22Rv1 (cell line): ENCODE measurements at regions not wholly inside any gene's neighbourhood (a gene's known extent, or its start where the extent isn't known, plus 50 kb on each side); places are given as distances from the start of the nearest gene placed in this dataset.

Experiments used
- H3K27ac ChIP-seq: fragments of 450-650 bp; 2 replicates; pipeline ENCODE4 v1.5.1; 2017
- ZFX ChIP-seq: fragments of 450-650 bp; IDR thresholded peaks from 2 replicates; pipeline ENCODE4 v1.6.1; 2017; ENCODE audit warnings: antibody characterized with exemption, borderline replicate concordance
- TF ChIP-seq, protein P1 (sequence below): fragments of 450-650 bp; IDR thresholded peaks from 2 replicates; pipeline ENCODE4 v1.5.1; 2017; ENCODE audit warnings: mild to moderate bottlenecking

DNA sequence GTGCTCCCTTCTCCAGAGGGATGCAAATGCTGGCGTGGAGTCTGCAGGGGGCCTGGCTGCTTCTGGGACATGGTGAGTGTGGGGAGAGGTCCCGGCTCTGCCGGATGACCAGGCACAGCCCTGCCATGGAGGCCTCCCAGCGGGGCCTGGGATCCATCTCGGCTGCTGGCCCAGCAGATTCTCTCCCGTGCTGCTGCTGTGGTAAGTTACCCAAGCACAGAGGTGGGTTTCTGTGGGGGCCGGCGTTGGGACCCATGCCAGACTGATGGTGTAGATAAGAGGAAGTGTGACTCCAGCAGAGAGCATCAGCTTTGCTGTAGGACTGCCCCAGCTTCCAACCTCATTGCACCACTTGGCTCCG, 147.5 kb upstream of the B3GAT1 start:
- no peak overlapping the region for H3K27ac ChIP-seq
- TF ChIP-seq, protein P1, sequence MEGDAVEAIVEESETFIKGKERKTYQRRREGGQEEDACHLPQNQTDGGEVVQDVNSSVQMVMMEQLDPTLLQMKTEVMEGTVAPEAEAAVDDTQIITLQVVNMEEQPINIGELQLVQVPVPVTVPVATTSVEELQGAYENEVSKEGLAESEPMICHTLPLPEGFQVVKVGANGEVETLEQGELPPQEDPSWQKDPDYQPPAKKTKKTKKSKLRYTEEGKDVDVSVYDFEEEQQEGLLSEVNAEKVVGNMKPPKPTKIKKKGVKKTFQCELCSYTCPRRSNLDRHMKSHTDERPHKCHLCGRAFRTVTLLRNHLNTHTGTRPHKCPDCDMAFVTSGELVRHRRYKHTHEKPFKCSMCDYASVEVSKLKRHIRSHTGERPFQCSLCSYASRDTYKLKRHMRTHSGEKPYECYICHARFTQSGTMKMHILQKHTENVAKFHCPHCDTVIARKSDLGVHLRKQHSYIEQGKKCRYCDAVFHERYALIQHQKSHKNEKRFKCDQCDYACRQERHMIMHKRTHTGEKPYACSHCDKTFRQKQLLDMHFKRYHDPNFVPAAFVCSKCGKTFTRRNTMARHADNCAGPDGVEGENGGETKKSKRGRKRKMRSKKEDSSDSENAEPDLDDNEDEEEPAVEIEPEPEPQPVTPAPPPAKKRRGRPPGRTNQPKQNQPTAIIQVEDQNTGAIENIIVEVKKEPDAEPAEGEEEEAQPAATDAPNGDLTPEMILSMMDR, result no peak
- TF ChIP-seq ZFX, result no peak

DNA sequence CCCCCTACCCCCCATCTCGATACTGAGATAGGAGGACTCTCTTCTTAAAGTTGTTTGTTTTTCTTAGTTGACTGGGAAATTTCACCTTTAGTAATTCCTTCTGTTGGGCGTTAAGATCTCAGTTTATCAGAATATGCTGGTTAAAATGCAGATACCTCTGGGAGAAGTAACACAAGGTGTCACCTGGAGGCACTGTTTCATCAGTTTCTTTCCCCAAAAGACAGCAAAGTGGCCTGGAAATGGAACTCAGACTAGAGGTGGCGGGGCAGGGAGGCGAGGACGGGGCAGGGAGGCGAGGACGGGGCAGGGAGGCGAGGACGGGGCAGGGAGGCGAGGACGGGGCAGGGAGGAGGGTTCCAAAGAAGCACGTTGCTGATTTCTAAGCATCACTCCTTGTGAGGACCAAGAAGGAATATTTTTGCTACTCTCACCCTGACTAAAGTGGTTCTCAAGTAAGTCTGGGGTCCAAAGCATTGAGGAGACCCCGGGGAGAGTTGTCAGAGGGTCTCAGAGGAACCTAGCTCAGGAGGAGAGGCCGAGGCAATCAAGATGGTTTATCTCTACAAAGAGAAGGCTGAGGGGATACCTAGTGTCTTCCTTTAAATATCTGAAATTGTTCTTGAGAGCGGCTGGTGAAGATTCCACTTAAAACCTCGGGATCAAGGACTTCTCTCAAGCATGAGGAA, 147.0 kb upstream of the B3GAT1 start:
- TF ChIP-seq, protein P1, result no peak
- no peak for TF ChIP-seq ZFX
- H3K27ac ChIP-seq, result no peak overlapping the region

DNA sequence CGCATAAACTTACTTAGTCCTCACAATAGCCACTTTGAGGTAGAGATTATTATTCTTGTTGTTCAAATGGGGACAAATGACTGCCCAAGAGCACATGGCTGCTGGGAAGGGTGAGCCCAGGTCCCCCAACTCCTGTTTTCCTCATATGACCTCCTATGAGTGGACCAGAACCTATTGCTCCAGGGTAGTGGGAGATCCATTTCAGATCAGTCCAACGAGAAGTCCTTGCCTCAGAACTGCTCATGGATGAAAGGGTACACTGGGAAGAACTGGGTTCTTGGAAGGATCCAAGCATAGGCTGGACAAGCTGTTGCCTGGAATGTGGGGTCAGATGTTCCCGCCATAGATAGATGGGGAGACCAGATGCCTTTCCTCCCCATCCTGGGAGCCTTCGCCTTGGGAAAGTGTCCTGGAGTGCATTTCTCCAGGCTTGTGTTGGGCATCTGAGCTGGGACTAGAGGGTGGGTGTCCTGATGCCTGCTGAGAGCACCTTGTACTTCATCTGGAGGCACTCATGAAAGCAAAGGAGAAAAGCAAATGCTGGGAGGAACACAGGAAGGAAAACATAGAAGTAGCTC, 146.3 kb upstream of the B3GAT1 start:
- no peak overlapping the region for H3K27ac ChIP-seq
- TF ChIP-seq, protein P1, result no peak
- TF ChIP-seq ZFX, result no peak

DNA sequence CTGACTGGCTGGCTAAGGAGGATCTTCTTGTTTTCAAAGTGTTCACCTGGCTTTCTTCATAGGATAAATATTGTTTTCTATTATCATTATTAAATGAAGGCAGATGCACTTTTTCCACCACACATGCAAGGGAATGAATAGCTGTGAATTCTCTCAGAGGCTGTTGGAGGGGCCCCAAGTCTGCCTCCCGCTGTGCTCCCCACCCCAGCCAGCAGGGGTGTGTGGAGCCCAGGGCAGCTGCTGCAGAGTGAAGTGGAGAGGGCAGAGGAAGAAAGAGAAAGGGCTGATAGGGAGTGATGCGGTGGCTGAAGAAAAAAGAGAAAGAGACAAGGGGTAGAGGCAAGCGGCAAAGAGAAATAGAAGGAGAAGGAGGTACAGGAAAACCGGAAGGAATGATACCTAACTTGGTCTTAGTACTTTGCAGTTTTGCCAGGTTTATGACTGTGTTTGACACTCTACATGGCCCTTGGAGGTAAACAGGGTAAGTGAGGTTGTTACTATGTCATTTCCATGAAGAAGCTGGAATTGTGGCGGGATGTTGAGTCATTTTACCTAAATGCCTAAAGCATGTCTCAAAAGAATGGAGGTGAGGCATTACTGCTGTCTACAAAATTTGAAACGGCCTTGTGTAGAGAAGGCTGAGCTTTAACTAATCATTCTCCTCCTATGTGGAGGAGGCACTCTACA, 145.7 kb upstream of the B3GAT1 start:
- TF ChIP-seq, protein P1, result no peak
- TF ChIP-seq ZFX, result no peak
- H3K27ac ChIP-seq, result no peak overlapping the region

DNA sequence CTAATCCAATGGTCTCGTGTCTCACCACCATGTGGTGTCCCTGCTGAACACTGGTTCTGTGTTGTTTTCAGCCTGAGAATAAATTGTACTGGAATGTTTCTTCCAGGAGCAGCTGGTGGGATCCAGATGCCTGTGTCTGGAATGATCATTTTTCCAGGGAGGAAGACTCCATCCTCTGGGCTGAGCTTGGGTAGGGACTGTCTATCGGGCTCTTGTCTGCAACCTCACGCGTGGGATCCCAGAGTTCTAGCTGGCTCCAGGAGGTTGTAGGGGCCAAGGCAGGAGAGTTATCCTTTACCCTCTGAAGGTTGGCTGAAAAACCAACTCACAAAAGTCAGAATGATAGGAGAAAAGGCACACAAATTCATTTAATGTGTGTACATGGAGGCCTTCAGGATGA, 144.1 kb upstream of the B3GAT1 start:
- no peak for TF ChIP-seq ZFX
- TF ChIP-seq, protein P1, result no peak
- H3K27ac ChIP-seq, result no peak overlapping the region

DNA sequence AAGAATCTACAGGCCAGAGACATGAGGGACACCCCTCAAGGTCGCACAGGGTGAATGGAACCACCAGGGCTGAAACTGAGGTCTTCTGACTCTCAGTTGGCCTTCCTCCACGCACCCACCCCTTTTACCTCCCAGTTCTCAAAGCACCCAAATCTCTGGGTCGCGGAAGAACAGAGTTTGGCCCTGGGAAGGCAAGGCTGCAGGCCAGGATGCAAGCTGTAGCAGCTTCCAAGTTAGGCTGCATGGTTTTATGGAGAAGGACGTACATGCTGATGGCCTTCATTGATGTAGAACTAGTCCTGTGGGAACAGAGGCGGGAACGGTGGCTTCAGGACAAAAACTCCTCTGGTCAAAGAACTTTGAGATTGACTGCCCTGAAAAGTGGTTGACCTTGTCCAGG, 143.5 kb upstream of the B3GAT1 start:
- TF ChIP-seq, protein P1, result no peak
- no peak for TF ChIP-seq ZFX
- H3K27ac ChIP-seq, result no peak overlapping the region

DNA sequence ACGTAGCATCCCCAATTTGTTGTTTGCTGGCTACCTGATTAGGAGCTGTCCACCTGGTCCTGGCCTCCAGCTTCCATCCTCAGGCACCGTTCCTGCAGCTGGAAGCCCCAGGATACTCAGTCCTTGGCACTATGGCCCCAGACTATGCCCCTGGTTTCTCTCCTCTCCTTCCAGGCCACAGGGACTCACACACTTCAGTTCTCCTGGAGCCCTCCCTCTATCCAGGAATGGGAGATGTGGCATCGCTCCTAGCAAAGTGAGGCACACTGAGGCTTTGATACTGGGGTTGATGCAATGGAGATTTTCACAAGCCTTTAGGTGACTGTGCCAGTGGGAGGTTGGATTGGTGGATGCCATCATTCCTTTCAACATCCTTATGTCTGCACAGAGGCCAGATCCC, 142.8 kb upstream of the B3GAT1 start:
- no peak overlapping the region for H3K27ac ChIP-seq
- TF ChIP-seq, protein P1, result no peak
- TF ChIP-seq ZFX, result no peak
